Testis (tissue), 2 donors: ENCODE measurements at regions not wholly inside any gene's neighbourhood (a gene's known extent, or its start where the extent isn't known, plus 50 kb on each side); places are given as distances from the start of the nearest gene placed in this dataset.

ENCODE experiments used
- CTCF ChIP-seq, 3 experiments: fragments of 450-650 bp in 2 of 3; fragments of 200-600 bp in 1 of 3; sonication (generic) in 1 of 3; IDR thresholded peaks; one replicate each; pipeline ENCODE4 v1.5.1; 2016 to 2019; ENCODE audit warnings: antibody characterized with exemption in 3 of 3, mild to moderate bottlenecking in 2 of 3, moderate library complexity in 1 of 3
- POLR2A ChIP-seq: fragments of 450-650 bp; IDR thresholded peaks from one replicate; pipeline ENCODE4 v1.6.1; 2017; ENCODE audit warnings: antibody characterized with exemption, mild to moderate bottlenecking, moderate library complexity

GRCh38 chr15:78695046-78695671 lies 54.1 kb upstream of the CHRNB4 start:
- TF ChIP-seq CTCF (IDR thresholded peaks at IDR 0.05): no peak
- no peak for TF ChIP-seq POLR2A
